ENCODE measurements at regions not wholly inside any gene's neighbourhood (a gene's known extent, or its start where the extent isn't known, plus 50 kb on each side); places are given as distances from the start of the nearest gene placed in this dataset.

DNA sequence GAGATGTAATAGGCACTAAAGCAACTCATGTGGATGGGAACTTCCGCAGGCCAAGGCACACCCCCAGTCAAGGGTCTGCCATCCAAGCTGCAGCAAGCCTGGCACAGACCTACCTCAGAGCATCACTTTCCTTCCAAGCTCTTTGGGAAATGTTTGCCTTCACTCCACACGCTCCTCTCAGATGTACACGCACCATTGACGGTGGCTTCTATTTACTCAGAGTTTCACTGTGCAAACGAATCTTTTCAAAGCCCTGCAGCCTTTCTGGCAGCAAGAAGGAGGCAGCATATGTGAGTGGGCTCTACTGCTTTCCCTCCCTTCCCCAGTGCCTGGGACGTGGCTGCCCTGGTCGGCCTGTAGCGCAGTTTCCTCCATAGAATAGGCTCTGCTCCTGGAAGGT, 60.9 kb upstream of the USP47 start:
- H3K4me3 ChIP-seq (ENCODE audit: low read depth, low read length) = no peak overlapping the region
- TF ChIP-seq CTCF (IDR thresholded peaks at IDR 0.05; ENCODE audit: borderline replicate concordance, insufficient read depth, low read depth, low read length) = no peak

GRCh38 chr11:11779975-11780374, 61.8 kb upstream of the USP47 start:
- no peak overlapping the region for H3K4me3 ChIP-seq (ENCODE audit: low read depth, low read length)
- TF ChIP-seq CTCF (IDR thresholded peaks at IDR 0.05; ENCODE audit: borderline replicate concordance, insufficient read depth, low read depth, low read length) = no peak

GRCh38 chr11:11777897-11778296, 63.9 kb upstream of the USP47 start:
- no peak for TF ChIP-seq CTCF (IDR thresholded peaks at IDR 0.05; ENCODE audit: borderline replicate concordance, insufficient read depth, low read depth, low read length)
- H3K4me3 ChIP-seq (ENCODE audit: low read depth, low read length) = no peak overlapping the region

- no peak for TF ChIP-seq CTCF (IDR thresholded peaks at IDR 0.05; ENCODE audit: borderline replicate concordance, insufficient read depth, low read depth, low read length)
These were observed 65.1 kb upstream of the USP47 start for GRCh38 chr11:11776714-11777113.

DNA sequence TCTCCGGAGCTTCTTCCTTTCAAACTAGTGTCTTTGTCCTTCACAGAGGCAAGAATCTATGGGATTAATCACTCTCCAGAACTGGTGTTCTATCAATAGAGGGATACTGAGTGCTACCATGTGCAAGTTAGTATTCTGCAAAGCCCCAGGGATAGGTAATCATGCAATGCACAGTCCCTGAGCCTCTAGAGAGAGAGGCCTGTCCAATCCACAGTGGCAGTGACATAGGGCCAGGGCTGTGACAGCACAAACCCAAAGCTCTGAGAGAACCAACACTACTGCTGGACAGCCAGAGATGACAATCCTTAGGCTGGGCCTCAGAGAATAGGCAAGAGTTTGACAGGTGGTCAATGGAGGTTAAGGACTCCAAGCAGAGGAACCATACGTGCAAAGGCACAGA, 66.8 kb upstream of the USP47 start:
- TF ChIP-seq CTCF (IDR thresholded peaks at IDR 0.05; ENCODE audit: borderline replicate concordance, insufficient read depth, low read depth, low read length) = no peak
- H3K4me3 ChIP-seq (ENCODE audit: low read depth, low read length) = no peak overlapping the region

More at GRCh38 chr11:11776714-11777113, 65.1 kb upstream of the USP47 start:
- H3K4me3 ChIP-seq (ENCODE audit: low read depth, low read length) = no peak overlapping the region

- no peak overlapping the region for H3K4me3 ChIP-seq (ENCODE audit: low read depth, low read length)
- no peak for TF ChIP-seq CTCF (IDR thresholded peaks at IDR 0.05; ENCODE audit: borderline replicate concordance, insufficient read depth, low read depth, low read length)
These were observed 68.8 kb upstream of the USP47 start for GRCh38 chr11:11772865-11773515.

- no peak for TF ChIP-seq CTCF (IDR thresholded peaks at IDR 0.05; ENCODE audit: borderline replicate concordance, insufficient read depth, low read depth, low read length)
- H3K4me3 ChIP-seq (ENCODE audit: low read depth, low read length) = no peak overlapping the region
These were observed 70.8 kb upstream of the USP47 start for GRCh38 chr11:11770921-11771486.

All from GM12875 (cell line).